GM12878 (cell line): ENCODE measurements at regions not wholly inside any gene's neighbourhood (a gene's known extent, or its start where the extent isn't known, plus 50 kb on each side); places are given as distances from the start of the nearest gene placed in this dataset.

Source experiments
- ATAC-seq: fragments of 200-7000 bp; cut with Tn5 transposase; 3 replicates; pipeline ENCODE4 v1.9.1; 2020; ENCODE audit warnings: mild to moderate bottlenecking, moderate library complexity
- BruUV-seq: library from RNA; stranded (reverse); fragments of 400-500 nt; replicated peaks from 2 replicates; lab custom pipeline; 2021; lab: Mats Ljungman, UMichigan
- CTCF ChIA-PET: fragments of 300-600 bp; sonication (Branson Sonifier 250); formaldehyde crosslinking; extraction: SDS; loops from one replicate; lab custom pipeline; 2021; ENCODE audit warnings: inconsistent platforms; lab: Yijun Ruan, JAX
- POLR2A ChIA-PET: fragments of 350-600 bp; formaldehyde crosslinking; extraction: SDS; loops from one replicate; lab custom pipeline; 2021; ENCODE audit warnings: inconsistent platforms; lab: Charles Lee
- RAD21 ChIA-PET: fragments of 300-600 bp; sonication (Branson Sonifier 250); formaldehyde crosslinking; loops from one replicate; lab custom pipeline; 2023; ENCODE audit warnings: antibody characterized with exemption; ENCODE audit not compliant: unreplicated experiment; lab: Charles Lee
- SMC1A ChIA-PET: fragments of 300-600 bp; sonication (Branson Sonifier 250); formaldehyde crosslinking; loops from one replicate; lab custom pipeline; 2023; ENCODE audit not compliant: unreplicated experiment, uncharacterized antibody; lab: Charles Lee
- DNase-seq: peaks from one replicate; pipeline ENCODE4 v3.0.0-alpha.2; 2011; ENCODE audit warnings: low read depth, low spot score
- FAIRE-seq: peaks from 3 replicates; lab custom pipeline; 2011; peaks lifted over from hg19 to GRCh38; lab: Jason Lieb, UNC
- H2AFZ ChIP-seq: 2 replicates; pipeline ENCODE4 v1.6.0; 2011; ENCODE audit warnings: low read depth, low read length, control low read depth; ENCODE audit not compliant: control insufficient read depth
- H3K27ac ChIP-seq: 2 replicates; pipeline ENCODE4 v1.5.1; 2011; ENCODE audit warnings: control low read depth; ENCODE audit not compliant: control insufficient read depth, insufficient read depth
- H3K27me3 ChIP-seq, 2 experiments: replicated peaks in 1 of 2; 2 replicates each; pipeline versions ENCODE4 v1.6.0 to v1.6.1; 2011; ENCODE audit warnings: low read length in 1 of 2; ENCODE audit not compliant: control insufficient read depth in 2 of 2, insufficient read depth in 2 of 2
- H3K36me3 ChIP-seq, 2 experiments: 2 replicates each; pipeline ENCODE4 v1.5.1; 2011; ENCODE audit warnings: low read length in 1 of 2; ENCODE audit not compliant: control insufficient read depth in 2 of 2, insufficient read depth in 2 of 2
- H3K4me1 ChIP-seq: 2 replicates; pipeline ENCODE4 v1.6.1; 2011; ENCODE audit warnings: mild to moderate bottlenecking, low read length, moderate library complexity, mixed read lengths; ENCODE audit not compliant: control insufficient read depth, insufficient read depth
- H3K4me2 ChIP-seq: 2 replicates; pipeline ENCODE4 v1.6.0; 2011; ENCODE audit warnings: control low read depth; ENCODE audit not compliant: control insufficient read depth, insufficient read depth
- H3K4me3 ChIP-seq: fragments of 200-600 bp; sonication (generic); 2 replicates; pipeline ENCODE4 v1.5.1; 2016
- H3K79me2 ChIP-seq: 2 replicates; pipeline ENCODE4 v1.6.0; 2011; ENCODE audit warnings: low read length; ENCODE audit not compliant: control insufficient read depth, insufficient read depth
- H3K9ac ChIP-seq: 2 replicates; pipeline ENCODE4 v1.8.0; 2011; ENCODE audit warnings: low read length, control low read depth, mixed read lengths; ENCODE audit not compliant: control insufficient read depth, insufficient read depth
- H3K9me3 ChIP-seq: replicated peaks from 3 replicates; pipeline ENCODE4 v1.5.1; 2011; ENCODE audit warnings: mild to moderate bottlenecking, low read length; ENCODE audit not compliant: control insufficient read depth, insufficient read depth
- H4K20me1 ChIP-seq: 2 replicates; pipeline ENCODE4 v1.6.0; 2011; ENCODE audit not compliant: control insufficient read depth, insufficient read depth
- BCLAF1 ChIP-seq: fragments of 450-650 bp; IDR thresholded peaks from 2 replicates; pipeline ENCODE4 v1.6.1; 2017; ENCODE audit warnings: antibody characterized with exemption, mild to moderate bottlenecking, moderate library complexity
- CREB1 ChIP-seq: IDR thresholded peaks from 2 replicates; pipeline ENCODE4 v1.6.1; 2012; ENCODE audit warnings: low read depth, mild to moderate bottlenecking, inconsistent platforms
- GATAD2B ChIP-seq: fragments of 450-650 bp; conservative IDR thresholded peaks from 2 replicates; pipeline ENCODE4 v1.6.1; 2017; ENCODE audit warnings: low read depth, mild to moderate bottlenecking, moderate library complexity
- HDGF ChIP-seq: fragments of 450-650 bp; IDR thresholded peaks from 2 replicates; pipeline ENCODE4 v1.6.1; 2016; ENCODE audit warnings: antibody characterized with exemption
- IKZF2 ChIP-seq, 2 experiments: fragments of 450-650 bp; IDR thresholded peaks; 2 replicates each; pipeline ENCODE4 v1.6.1; 2017; ENCODE audit warnings: mild to moderate bottlenecking in 2 of 2, moderate library complexity in 2 of 2
- KDM1A ChIP-seq: fragments of 200-600 bp; sonication (generic); IDR thresholded peaks from 2 replicates; pipeline ENCODE4 v1.6.1; 2016; ENCODE audit warnings: borderline replicate concordance
- KLF5 ChIP-seq: fragments of 450-650 bp; IDR thresholded peaks from 2 replicates; pipeline ENCODE4 v1.6.1; 2014; ENCODE audit warnings: mild to moderate bottlenecking; ENCODE audit not compliant: partially characterized antibody
- MEF2A ChIP-seq: IDR thresholded peaks from 2 replicates; pipeline ENCODE4 v1.6.1; 2011; ENCODE audit warnings: low read depth, mild to moderate bottlenecking, low read length, moderate library complexity; ENCODE audit not compliant: insufficient read depth
- MTA2 ChIP-seq: fragments of 450-650 bp; IDR thresholded peaks from 2 replicates; pipeline ENCODE4 v1.6.1; 2016; ENCODE audit warnings: low read depth, mild to moderate bottlenecking, moderate library complexity
- NBN ChIP-seq: fragments of 450-650 bp; IDR thresholded peaks from 2 replicates; pipeline ENCODE4 v1.6.1; 2016
- NR2F1 ChIP-seq: fragments of 450-650 bp; conservative IDR thresholded peaks from 2 replicates; pipeline ENCODE4 v1.6.1; 2017; ENCODE audit warnings: mild to moderate bottlenecking
- NRF1 ChIP-seq: conservative IDR thresholded peaks from 2 replicates; pipeline ENCODE4 v1.6.1; 2011; ENCODE audit warnings: mild to moderate bottlenecking, low read depth, low read length, improper control_type of control experiment
- POLR2A ChIP-seq: IDR thresholded peaks from 2 replicates; pipeline ENCODE4 v1.6.1; 2011; ENCODE audit warnings: low read depth, mild to moderate bottlenecking, low read length
- POU2F2 ChIP-seq: IDR thresholded peaks from 3 replicates; pipeline ENCODE4 v1.6.1; 2011; ENCODE audit warnings: low read depth, mild to moderate bottlenecking, low read length, borderline replicate concordance
- SRF ChIP-seq, 2 experiments: IDR thresholded peaks; 2 replicates each; pipeline ENCODE4 v1.6.1; 2011; ENCODE audit warnings: low read depth in 2 of 2, low read length in 2 of 2, mild to moderate bottlenecking in 1 of 2, moderate library complexity in 1 of 2
- TCF7 ChIP-seq: IDR thresholded peaks from 2 replicates; pipeline ENCODE4 v1.6.1; 2014; ENCODE audit warnings: antibody characterized with exemption, borderline replicate concordance
- YBX1 ChIP-seq: fragments of 450-650 bp; IDR thresholded peaks from 2 replicates; pipeline ENCODE4 v1.6.1; 2016; ENCODE audit warnings: antibody characterized with exemption
- ZNF24 ChIP-seq: fragments of 450-650 bp; IDR thresholded peaks from 2 replicates; pipeline ENCODE4 v1.6.1; 2017; ENCODE audit warnings: antibody characterized with exemption, mild to moderate bottlenecking
- WGBS: methylation state at CpG from one replicate; pipeline ENCODE4 v1.1.6; 2016; ENCODE audit warnings: low lambda C conversion rate; ENCODE audit not compliant: insufficient replicate concordance, insufficient coverage; ENCODE audit errors: missing lambda C conversion rate; 5-methylcytosine and 5-hydroxymethylcytosine counted together
- in situ Hi-C: fragments of 300-500 bp; cut with MboI; formaldehyde crosslinking; loops from 9 replicates; pipeline ENCODE4 v1.14.3; 2018; ENCODE audit warnings: mixed read lengths
- intact Hi-C: fragments of 100-400 bp; cut with micrococcal nuclease; formaldehyde crosslinking; loops from one replicate; pipeline ENCODE4 v1.14.2; 2022; ENCODE audit not compliant: unreplicated experiment

GRCh38 chr9:115675834-115676233, 477.8 kb upstream of the PAPPA start:
- Histone ChIP-seq H3K9me3 (no peaks in the 10 kb centered on the region), H3K36me3 (no peaks in the 10 kb centered on the region), H3K27ac (no peak overlapping the region), H4K20me1 (no peaks in the 10 kb centered on the region), H3K9ac (no peak overlapping the region), H3K27me3 (no peaks in the 10 kb centered on the region), H3K4me1 (no peaks in the 10 kb centered on the region), H3K4me3 (no peak overlapping the region), H2AFZ (no peak overlapping the region), H3K4me2 (no peak overlapping the region), H3K79me2 (no peaks in the 10 kb centered on the region)
- FAIRE-seq (no peak), ATAC-seq (no peak), DNase-seq (no peak)
- ChIA-PET POLR2A (no interaction called here), CTCF (no interaction called here), SMC1A (no interaction called here), RAD21 (no interaction called here)
- in situ Hi-C loops (no loop called here), intact Hi-C loops (no loop called here)
- no TSS peak for BruUV-seq
- TF ChIP-seq HDGF = no peak
- TF ChIP-seq NRF1 = no peak
- no peak for TF ChIP-seq NBN
- TF ChIP-seq IKZF2 (IDR thresholded peaks at IDR 0.05) = no peak
- TF ChIP-seq SRF (IDR thresholded peaks at IDR 0.05; ENCODE audit: low read depth in 2 of 2, low read length in 2 of 2) = no peak
- TF ChIP-seq YBX1 = no peak
- no peak for TF ChIP-seq POU2F2
- TF ChIP-seq MEF2A = no peak
- no peak for TF ChIP-seq KLF5
- TF ChIP-seq MTA2 = no peak
- TF ChIP-seq BCLAF1 = no peak
- no peak for TF ChIP-seq NR2F1
- TF ChIP-seq GATAD2B = no peak
- TF ChIP-seq KDM1A = no peak
- TF ChIP-seq CREB1 = no peak
- TF ChIP-seq POLR2A = no peak
- TF ChIP-seq TCF7 = no peak
- TF ChIP-seq ZNF24 = no peak
- 16% methylated on average over 3 of the region's 3 CpGs for WGBS
